Left kidney (tissue), 1 donor: ENCODE measurements at regions not wholly inside any gene's neighbourhood (a gene's known extent, or its start where the extent isn't known, plus 50 kb on each side); places are given as distances from the start of the nearest gene placed in this dataset.
"Not testable (repeated sequence)": the region's sequence is repeated elsewhere in the genome, so short reads cannot be mapped to it uniquely, and the experiment has no call there.

Experiments used
- DNase-seq: peaks from one replicate; pipeline ENCODE4 v3.0.0-alpha.2; 2013

- DNase-seq, result no peak
Observed at GRCh38 chr11:114938799-114939198, 260.5 kb downstream of the NXPE2 start.

GRCh38 chr11:114942207-114942606 is 263.9 kb downstream of the NXPE2 start:
- DNase-seq, result no peak

GRCh38 chr11:114949614-114950351 is 271.5 kb downstream of the NXPE2 start:
- DNase-seq, result no peak

- DNase-seq, result no peak
Observed at GRCh38 chr11:114953039-114953438, 274.7 kb downstream of the NXPE2 start.

- no peak for DNase-seq
Observed at GRCh38 chr11:114955923-114956322, 277.6 kb downstream of the NXPE2 start.

- DNase-seq, result no peak
Observed at GRCh38 chr11:114956566-114956965, 278.2 kb downstream of the NXPE2 start.

GRCh38 chr11:114959953-114960505 is 281.7 kb downstream of the NXPE2 start:
- no peak for DNase-seq

GRCh38 chr11:114960819-114961218 is 282.5 kb downstream of the NXPE2 start:
- not testable (repeated sequence) for DNase-seq

- no peak for DNase-seq
Observed at GRCh38 chr11:114964676-114965214, 286.4 kb downstream of the NXPE2 start.

- DNase-seq, result no peak
Observed at GRCh38 chr11:114970927-114971645, 292.8 kb downstream of the NXPE2 start.

- no peak for DNase-seq
Observed at GRCh38 chr11:114972105-114972504, 293.8 kb downstream of the NXPE2 start.

- DNase-seq, result no peak
Observed at GRCh38 chr11:114977651-114978050, 299.3 kb downstream of the NXPE2 start.

- no peak for DNase-seq
Observed at GRCh38 chr11:114982141-114982540, 303.8 kb downstream of the NXPE2 start.

- no peak for DNase-seq
Observed at GRCh38 chr11:114984611-114985163, 306.4 kb downstream of the NXPE2 start.

GRCh38 chr11:114986365-114986764 is 308.0 kb downstream of the NXPE2 start:
- DNase-seq, result no peak

GRCh38 chr11:114987186-114987760 is 308.9 kb downstream of the NXPE2 start:
- DNase-seq, result no peak

- DNase-seq, result no peak
Observed at GRCh38 chr11:114988644-114989043, 310.3 kb downstream of the NXPE2 start.

- DNase-seq, result no peak
Observed at GRCh38 chr11:114989536-114989935, 311.2 kb downstream of the NXPE2 start.

- DNase-seq, result no peak
Observed at GRCh38 chr11:115005663-115006062, 327.3 kb downstream of the NXPE2 start.

GRCh38 chr11:115007851-115008250 is 329.5 kb downstream of the NXPE2 start:
- no peak for DNase-seq

- DNase-seq, result no peak
Observed at GRCh38 chr11:115008799-115009198, 330.5 kb downstream of the NXPE2 start.

GRCh38 chr11:115017529-115017928 is 339.2 kb downstream of the NXPE2 start:
- no peak for DNase-seq
